A549 (cell line): ENCODE measurements at regions not wholly inside any gene's neighbourhood (a gene's known extent, or its start where the extent isn't known, plus 50 kb on each side); places are given as distances from the start of the nearest gene placed in this dataset.

Source experiments
- ATAC-seq, 2 experiments: fragments of 200-7000 bp in 1 of 2; fragments of >200 bp in 1 of 2; cut with Nextera tagmentation in 1 of 2; cut with Tn5 transposase in 1 of 2; 3 replicates each; pipeline versions ENCODE4 v1.8.0 to v1.9.1; 2018 to 2020; ENCODE audit warnings: mild to moderate bottlenecking in 1 of 2, moderate library complexity in 1 of 2
- CTCF ChIA-PET: fragments of 300-600 bp; sonication (Branson Sonifier 250); formaldehyde crosslinking; extraction: SDS; loops from one replicate; lab custom pipeline; 2021; ENCODE audit warnings: antibody characterized with exemption, inconsistent platforms; lab: Yijun Ruan, JAX
- POLR2A ChIA-PET: fragments of 350-600 bp; formaldehyde crosslinking; extraction: SDS; loops from one replicate; lab custom pipeline; 2021; ENCODE audit warnings: antibody characterized with exemption, inconsistent platforms; lab: Yijun Ruan, JAX
- DNase-seq, 2 experiments: peaks; one replicate each; pipeline versions ENCODE4 v3.0.0 to v3.0.0-alpha.2; 2011 to 2016; ENCODE audit warnings: low read depth in 1 of 2, low spot score in 1 of 2
- FAIRE-seq: peaks from 2 replicates; lab custom pipeline; 2011; peaks lifted over from hg19 to GRCh38; lab: Jason Lieb, UNC
- H3K27ac ChIP-seq, 2 experiments: fragments of >200 bp; sonication (Bioruptor Twin); formaldehyde crosslinking; 3 replicates each; pipeline ENCODE4 v1.5.1; 2016 to 2017
- H3K4me1 ChIP-seq: fragments of >200 bp; sonication (Bioruptor Twin); formaldehyde crosslinking; 3 replicates; pipeline ENCODE4 v1.6.1; 2016
- H3K4me2 ChIP-seq: fragments of >200 bp; sonication (Bioruptor Twin); formaldehyde crosslinking; 3 replicates; pipeline ENCODE4 v1.6.1; 2016
- H3K4me3 ChIP-seq: fragments of >200 bp; sonication (Bioruptor Twin); formaldehyde crosslinking; 3 replicates; pipeline ENCODE4 v1.5.1; 2016
- H3K9me3 ChIP-seq: fragments of >200 bp; sonication (Bioruptor Twin); formaldehyde crosslinking; 3 replicates; pipeline ENCODE4 v1.6.1; 2016
- BCL3 ChIP-seq: fragments of >200 bp; sonication (Bioruptor Twin); formaldehyde crosslinking; IDR thresholded peaks from 3 replicates; pipeline ENCODE4 v1.6.1; 2016
- CBX2 ChIP-seq: fragments of 200-600 bp; sonication (generic); IDR thresholded peaks from 2 replicates; pipeline ENCODE4 v1.6.1; 2016; ENCODE audit warnings: low read depth, mild to moderate bottlenecking, borderline replicate concordance
- CBX8 ChIP-seq: fragments of 200-600 bp; sonication (generic); IDR thresholded peaks from 2 replicates; pipeline ENCODE4 v1.6.1; 2016
- CEBPB ChIP-seq, 2 experiments: fragments of >200 bp in 1 of 2; sonication (Bioruptor Twin) in 1 of 2; formaldehyde crosslinking in 1 of 2; IDR thresholded peaks; 2 replicates each; pipeline ENCODE4 v1.6.1; 2012 to 2016
- CHD4 ChIP-seq: fragments of 200-600 bp; sonication (generic); IDR thresholded peaks from 2 replicates; pipeline ENCODE4 v1.6.1; 2016; ENCODE audit warnings: antibody characterized with exemption, mild to moderate bottlenecking, borderline replicate concordance
- EHMT2 ChIP-seq: fragments of 200-600 bp; sonication (generic); IDR thresholded peaks from 2 replicates; pipeline ENCODE4 v1.6.1; 2016; ENCODE audit warnings: antibody characterized with exemption, low read depth, mild to moderate bottlenecking, moderate library complexity
- FOXS1 ChIP-seq: fragments of 250-450 bp; sonication (Bioruptor Pico); IDR thresholded peaks from 2 replicates; pipeline ENCODE4 v1.5.0; 2020; ENCODE audit warnings: mild to moderate bottlenecking, moderate library complexity
- GATA3 ChIP-seq: IDR thresholded peaks from 2 replicates; pipeline ENCODE4 v1.6.1; 2012; ENCODE audit warnings: borderline replicate concordance
- HOXB13 ChIP-seq: fragments of 250-450 bp; sonication (Bioruptor Pico); IDR thresholded peaks from 2 replicates; pipeline ENCODE4 v1.5.0; 2020; ENCODE audit warnings: low read depth, mild to moderate bottlenecking, moderate library complexity
- KDM5A ChIP-seq: fragments of 200-600 bp; sonication (generic); IDR thresholded peaks from 2 replicates; pipeline ENCODE4 v1.6.1; 2016; ENCODE audit warnings: antibody characterized with exemption, mild to moderate bottlenecking
- MAFK ChIP-seq: fragments of 450-650 bp; IDR thresholded peaks from 2 replicates; pipeline ENCODE4 v1.6.1; 2014; ENCODE audit not compliant: partially characterized antibody
- MAZ ChIP-seq: fragments of 150-350 bp; IDR thresholded peaks from 2 replicates; pipeline ENCODE4 v1.6.1; 2014; ENCODE audit warnings: antibody characterized with exemption, low read depth, low read length, borderline replicate concordance
- MYC ChIP-seq: IDR thresholded peaks from 2 replicates; pipeline ENCODE4 v1.6.1; 2012; ENCODE audit warnings: mild to moderate bottlenecking, inconsistent platforms, low read length, improper control_type of control experiment, borderline replicate concordance
- NPAS2 ChIP-seq: fragments of 250-450 bp; sonication (Bioruptor Pico); IDR thresholded peaks from 2 replicates; pipeline ENCODE4 v1.8.0; 2022; ENCODE audit warnings: mild to moderate bottlenecking, moderate library complexity, borderline replicate concordance
- PHF8 ChIP-seq: fragments of 200-600 bp; sonication (generic); IDR thresholded peaks from 2 replicates; pipeline ENCODE4 v1.6.1; 2016; ENCODE audit warnings: low read depth, mild to moderate bottlenecking, antibody characterized with exemption, moderate library complexity, borderline replicate concordance
- POLR2AphosphoS2 ChIP-seq: conservative IDR thresholded peaks from 2 replicates; pipeline ENCODE4 v1.6.1; 2012; ENCODE audit warnings: low read length, improper control_type of control experiment, inconsistent platforms
- RCOR1 ChIP-seq: fragments of 150-350 bp; IDR thresholded peaks from 2 replicates; pipeline ENCODE4 v1.6.1; 2014; ENCODE audit warnings: antibody characterized with exemption, low read length, low read depth
- RNF2 ChIP-seq: fragments of 200-600 bp; sonication (generic); IDR thresholded peaks from 2 replicates; pipeline ENCODE4 v1.6.1; 2016; ENCODE audit warnings: low read depth, mild to moderate bottlenecking, antibody characterized with exemption, moderate library complexity, borderline replicate concordance
- SMC3 ChIP-seq: fragments of >200 bp; sonication (Bioruptor Twin); formaldehyde crosslinking; IDR thresholded peaks from 3 replicates; pipeline ENCODE4 v1.6.1; 2018; ENCODE audit warnings: inconsistent platforms
- TFCP2L1 ChIP-seq: fragments of 250-450 bp; sonication (Bioruptor Pico); IDR thresholded peaks from 2 replicates; pipeline ENCODE4 v1.5.0; 2021; ENCODE audit warnings: mild to moderate bottlenecking
- TP53 ChIP-seq: fragments of 250-450 bp; sonication (Bioruptor Pico); IDR thresholded peaks from 2 replicates; pipeline ENCODE4 v1.5.0; 2021; ENCODE audit warnings: mild to moderate bottlenecking, moderate library complexity
- ZNF302 ChIP-seq: fragments of 250-450 bp; sonication (Bioruptor Pico); IDR thresholded peaks from 2 replicates; pipeline ENCODE4 v1.9.0; 2021; ENCODE audit warnings: inconsistent platforms, mild to moderate bottlenecking, moderate library complexity
- WGBS: methylation state at CpG from one replicate; pipeline ENCODE4 v1.1.6; 2017; ENCODE audit errors: missing lambda C conversion rate; 5-methylcytosine and 5-hydroxymethylcytosine counted together
- TF ChIP-seq, protein P1 (sequence below): fragments of 150-350 bp; IDR thresholded peaks from 2 replicates; pipeline ENCODE4 v1.6.1; 2014; ENCODE audit warnings: low read depth, mild to moderate bottlenecking, low read length

DNA sequence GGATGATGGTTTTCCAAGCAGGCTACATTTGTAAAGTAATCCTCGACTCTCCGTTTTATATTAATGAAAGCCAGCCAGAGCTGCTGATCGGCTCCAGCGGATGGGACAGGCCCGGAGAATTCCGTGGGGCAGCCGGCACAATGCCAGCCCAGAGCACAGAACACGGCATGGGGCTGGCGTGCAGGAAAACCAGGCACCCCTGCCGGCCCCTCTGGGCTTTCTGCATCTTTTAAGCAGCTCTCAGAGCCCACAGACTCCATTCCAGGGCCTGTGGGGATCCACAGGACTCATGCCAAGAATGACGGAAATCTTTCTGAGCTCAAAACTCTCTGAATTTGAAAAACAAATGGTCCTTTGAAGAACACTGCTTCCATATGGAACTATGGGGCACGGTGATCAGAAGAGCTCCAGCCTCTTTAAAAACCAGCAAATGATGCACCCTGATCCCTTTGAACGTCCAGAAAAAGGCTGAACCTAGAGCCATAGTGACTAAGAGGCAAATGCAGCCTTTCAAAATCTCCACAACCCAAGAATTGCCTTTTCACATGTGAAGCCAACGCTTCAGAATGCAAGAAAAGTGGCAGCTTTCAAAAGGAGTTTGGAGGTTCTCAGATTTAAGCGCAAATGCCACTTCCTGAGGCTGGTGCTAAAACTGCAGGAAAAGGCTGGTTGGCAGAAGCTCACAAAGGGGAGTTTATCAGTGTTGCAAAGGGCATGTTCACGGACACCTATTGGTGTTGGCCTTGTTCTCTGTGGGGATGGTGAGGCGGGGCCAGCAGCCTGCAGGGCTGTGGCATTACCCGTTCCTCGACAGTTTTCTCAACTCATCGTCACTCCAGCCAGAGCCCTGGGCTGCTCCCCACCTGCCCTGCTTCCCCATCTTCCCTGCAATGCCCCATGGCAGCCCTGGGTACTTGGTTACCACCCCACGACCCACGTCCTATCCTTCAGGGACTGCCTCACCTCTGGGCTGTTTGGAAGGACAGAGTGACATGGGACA lies 212.5 kb downstream of the CTTN start:
- FAIRE-seq (no peak), ATAC-seq (no peak; a peak in 1 of 6 replicates), DNase-seq (no peak)
- Histone ChIP-seq H3K27ac (no peak overlapping the region), H3K9me3 (peaks cover 12% of the 10 kb centered on the region; the same call in 2 of the 3 replicates), H3K4me2 (no peak overlapping the region), H3K4me3 (no peak overlapping the region), H3K4me1 (no peaks in the 10 kb centered on the region)
- ChIA-PET CTCF (no interaction called here), POLR2A (no interaction called here)
- TF ChIP-seq CHD4 = no peak
- TF ChIP-seq MAFK = no peak
- TF ChIP-seq ZNF302 = no peak
- no peak for TF ChIP-seq BCL3
- no peak for TF ChIP-seq TP53
- TF ChIP-seq RCOR1 = no peak
- WGBS = 80% methylated on average over 22 of the region's 22 CpGs

DNA sequence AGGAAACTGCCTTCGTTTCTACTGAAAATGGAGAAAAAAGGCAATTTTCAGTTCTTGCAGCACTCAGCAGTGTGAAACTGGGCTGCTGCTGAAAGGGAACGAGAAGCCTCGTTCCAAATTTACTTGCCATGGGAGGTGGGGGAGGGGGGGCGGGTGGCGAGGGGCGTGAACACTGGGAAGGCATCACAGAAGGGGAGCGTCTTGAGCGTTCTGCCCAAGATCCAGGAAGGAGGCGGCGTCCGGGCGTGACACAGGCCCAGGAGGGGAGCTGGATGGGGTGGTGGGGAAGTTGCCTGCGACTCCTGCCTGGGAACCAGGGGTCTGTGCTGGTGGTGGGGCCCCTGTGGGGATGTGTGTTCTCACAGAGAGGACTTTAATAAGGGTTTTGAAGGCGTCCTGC lies 213.5 kb downstream of the CTTN start:
- Histone ChIP-seq H3K9me3 (peaks cover 12% of the 10 kb centered on the region; the same call in 2 of the 3 replicates), H3K4me2 (no peak overlapping the region), H3K4me3 (no peak overlapping the region), H3K4me1 (no peaks in the 10 kb centered on the region), H3K27ac (no peak overlapping the region)
- TF ChIP-seq TFCP2L1 (CRISPR knock-in tag) (no peak), PHF8 (no peak), SMC3 (no peak), POLR2AphosphoS2 (no peak), RNF2 (no peak), GATA3 (no peak), KDM5A (no peak), MAZ (no peak), CHD4 (no peak), CBX8 (no peak), CEBPB (IDR thresholded peaks at IDR 0.05) (no peak), FOXS1 (CRISPR knock-in tag) (no peak), EHMT2 (no peak), HOXB13 (CRISPR knock-in tag) (no peak), CBX2 (no peak), NPAS2 (CRISPR knock-in tag) (no peak), MYC (no peak)
- TF ChIP-seq, protein P1, sequence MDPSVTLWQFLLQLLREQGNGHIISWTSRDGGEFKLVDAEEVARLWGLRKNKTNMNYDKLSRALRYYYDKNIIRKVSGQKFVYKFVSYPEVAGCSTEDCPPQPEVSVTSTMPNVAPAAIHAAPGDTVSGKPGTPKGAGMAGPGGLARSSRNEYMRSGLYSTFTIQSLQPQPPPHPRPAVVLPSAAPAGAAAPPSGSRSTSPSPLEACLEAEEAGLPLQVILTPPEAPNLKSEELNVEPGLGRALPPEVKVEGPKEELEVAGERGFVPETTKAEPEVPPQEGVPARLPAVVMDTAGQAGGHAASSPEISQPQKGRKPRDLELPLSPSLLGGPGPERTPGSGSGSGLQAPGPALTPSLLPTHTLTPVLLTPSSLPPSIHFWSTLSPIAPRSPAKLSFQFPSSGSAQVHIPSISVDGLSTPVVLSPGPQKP = no peak
- FAIRE-seq = no peak
- ChIA-PET CTCF (no interaction called here), POLR2A (no interaction called here)
- no peak for DNase-seq
- ATAC-seq = no peak
- 85% methylated on average over 12 of the region's 14 CpGs for WGBS
